CD4-positive, CD25-positive, alpha-beta regulatory T cell (primary cell): ENCODE measurements at regions not wholly inside any gene's neighbourhood (a gene's known extent, or its start where the extent isn't known, plus 50 kb on each side); places are given as distances from the start of the nearest gene placed in this dataset.
"Not testable (repeated sequence)": the region's sequence is repeated elsewhere in the genome, so short reads cannot be mapped to it uniquely, and the experiment has no call there.

ENCODE experiments used
- ATAC-seq, 2 donors: fragments of 150-1000 bp; cut with Tn5 transposase; one replicate each; pipeline ENCODE4 v1.10.0; 2021; ENCODE audit warnings: low read depth in 2 of 2, moderate number of reproducible peaks in 2 of 2, moderate library complexity in 1 of 2
- DNase-seq, 3 donors: peaks; one replicate each; pipeline versions ENCODE4 v3.0.0 to v3.0.0-alpha.2; 2012 to 2022; ENCODE audit warnings: mixed read lengths in 1 of 3
- H3K27ac ChIP-seq: one replicate; pipeline ENCODE4 v1.7.0; 2013; ENCODE audit warnings: mild to moderate bottlenecking, low read length; ENCODE audit not compliant: insufficient read depth, poor library complexity, severe bottlenecking
- H3K27me3 ChIP-seq: one replicate; pipeline ENCODE4 v1.7.0; 2013; ENCODE audit warnings: low read length; ENCODE audit not compliant: control insufficient read depth, insufficient read depth
- H3K36me3 ChIP-seq: one replicate; pipeline ENCODE4 v1.7.0; 2013; ENCODE audit warnings: mild to moderate bottlenecking, low read length, moderate library complexity; ENCODE audit not compliant: control insufficient read depth, insufficient read depth
- H3K4me1 ChIP-seq: 2 replicates; pipeline ENCODE4 v1.7.0; 2013; ENCODE audit warnings: mild to moderate bottlenecking, low read length; ENCODE audit not compliant: insufficient read depth, control insufficient read depth, poor library complexity, severe bottlenecking
- H3K4me3 ChIP-seq: one replicate; pipeline ENCODE4 v1.7.0; 2013; ENCODE audit warnings: low read depth, mild to moderate bottlenecking, low read length, moderate library complexity
- H3K9me3 ChIP-seq, 2 experiments: 1 replicate in 1 of 2; 2 replicates in 1 of 2; pipeline ENCODE4 v1.7.0; 2013; ENCODE audit warnings: low read length in 2 of 2, mild to moderate bottlenecking in 1 of 2, moderate library complexity in 1 of 2; ENCODE audit not compliant: control insufficient read depth in 2 of 2
- H3K27ac Mint-ChIP-seq, 3 donors: one replicate each; pipeline ENCODE4 v1.8.0; 2020 to 2022; ENCODE audit warnings: mild to moderate bottlenecking in 3 of 3, mixed read lengths in 3 of 3, moderate library complexity in 2 of 3
- H3K27me3 Mint-ChIP-seq: one replicate; pipeline ENCODE4 v1.8.0; 2022; ENCODE audit warnings: mild to moderate bottlenecking, mixed read lengths
- H3K36me3 Mint-ChIP-seq: one replicate; pipeline ENCODE4 v1.8.0; 2020; ENCODE audit warnings: mixed read lengths
- H3K4me1 Mint-ChIP-seq, 4 donors: one replicate each; pipeline ENCODE4 v1.8.0; 2020 to 2022; ENCODE audit warnings: mixed read lengths in 4 of 4, mild to moderate bottlenecking in 1 of 4
- H3K4me3 Mint-ChIP-seq, 4 donors: one replicate each; pipeline ENCODE4 v1.8.0; 2020 to 2022; ENCODE audit warnings: mild to moderate bottlenecking in 4 of 4, mixed read lengths in 4 of 4, moderate library complexity in 3 of 4
- H3K9me3 Mint-ChIP-seq, 7 donors: one replicate each; pipeline ENCODE4 v1.8.0; 2020 to 2022; ENCODE audit warnings: mixed read lengths in 7 of 7, mild to moderate bottlenecking in 3 of 7, moderate library complexity in 2 of 7

DNA sequence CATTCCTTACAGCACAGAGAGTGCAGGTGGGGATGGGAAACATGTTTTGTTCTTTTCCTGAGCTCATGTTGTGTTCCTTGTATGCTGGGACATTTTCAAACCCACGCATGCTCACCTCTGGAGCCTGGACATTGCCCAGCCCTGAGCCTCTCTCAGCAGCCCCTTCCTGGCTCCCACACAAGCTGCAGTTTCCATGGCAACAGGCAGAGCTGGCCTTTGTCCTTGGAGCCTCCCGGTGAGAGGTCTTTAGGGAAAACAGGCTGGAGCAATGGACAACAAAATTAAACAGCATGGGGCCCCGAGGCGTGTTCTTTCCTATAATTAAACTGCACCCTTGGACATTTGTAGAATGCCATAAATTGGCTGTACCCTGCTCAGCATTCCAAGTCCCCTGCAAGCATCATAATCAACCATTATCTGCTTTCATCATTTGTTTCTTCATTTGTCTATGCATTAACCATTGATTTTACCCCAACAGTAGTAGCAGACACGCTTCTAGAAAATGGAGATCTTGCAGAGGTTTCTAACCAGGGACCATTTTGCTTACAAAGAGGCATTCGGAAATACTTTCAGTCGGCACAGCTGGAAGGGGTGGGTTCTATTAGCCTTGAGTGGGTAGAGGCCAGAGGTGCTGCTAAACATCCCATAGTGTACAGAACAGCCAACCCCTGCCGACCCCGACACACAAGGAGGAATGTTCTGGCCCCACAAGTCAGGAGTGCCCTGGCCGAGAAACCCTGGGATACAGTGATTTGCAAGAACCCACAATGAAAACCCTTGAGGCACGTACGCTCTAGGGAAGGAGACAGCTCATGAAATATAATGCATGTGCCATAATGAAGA is 133.4 kb upstream of the PEG3 start:
- H3K36me3 Mint-ChIP-seq, result no peaks in the 10 kb centered on the region
- Histone ChIP-seq H3K9me3 (peaks cover 4 to 40% of the 10 kb centered on the region in 2 experiments), H3K4me3 (no peak overlapping the region), H3K27ac (no peak overlapping the region), H3K36me3 (no peaks in the 10 kb centered on the region), H3K4me1 (no peaks in the 10 kb centered on the region), H3K27me3 (no peaks in the 10 kb centered on the region)
- peaks cover 4 to 39% (median 17%) of the 10 kb centered on the region in 7 donors for H3K9me3 Mint-ChIP-seq
- DNase-seq, result no peak
- H3K27me3 Mint-ChIP-seq, result no peaks in the 10 kb centered on the region
- H3K4me1 Mint-ChIP-seq, result no peaks in the 10 kb centered on the region
- H3K4me3 Mint-ChIP-seq, result no peak overlapping the region
- no peak overlapping the region for H3K27ac Mint-ChIP-seq
- no peak for ATAC-seq

GRCh38 chr19:56974556-56975207 is 134.2 kb upstream of the PEG3 start:
- no peak overlapping the region for H3K4me3 Mint-ChIP-seq
- no peak for ATAC-seq
- H3K36me3 Mint-ChIP-seq, result no peaks in the 10 kb centered on the region
- H3K9me3 ChIP-seq, result peaks cover 4 to 40% of the 10 kb centered on the region in 2 experiments
- no peaks in the 10 kb centered on the region for H3K4me1 Mint-ChIP-seq
- no peak for DNase-seq
- no peaks in the 10 kb centered on the region for H3K27me3 ChIP-seq
- H3K27ac ChIP-seq, result no peak overlapping the region
- no peaks in the 10 kb centered on the region for H3K4me1 ChIP-seq
- H3K27me3 Mint-ChIP-seq, result no peaks in the 10 kb centered on the region
- no peak overlapping the region for H3K27ac Mint-ChIP-seq
- H3K36me3 ChIP-seq, result no peaks in the 10 kb centered on the region
- H3K9me3 Mint-ChIP-seq, result peaks cover 4 to 38% (median 20%) of the 10 kb centered on the region in 7 donors
- no peak overlapping the region for H3K4me3 ChIP-seq

DNA sequence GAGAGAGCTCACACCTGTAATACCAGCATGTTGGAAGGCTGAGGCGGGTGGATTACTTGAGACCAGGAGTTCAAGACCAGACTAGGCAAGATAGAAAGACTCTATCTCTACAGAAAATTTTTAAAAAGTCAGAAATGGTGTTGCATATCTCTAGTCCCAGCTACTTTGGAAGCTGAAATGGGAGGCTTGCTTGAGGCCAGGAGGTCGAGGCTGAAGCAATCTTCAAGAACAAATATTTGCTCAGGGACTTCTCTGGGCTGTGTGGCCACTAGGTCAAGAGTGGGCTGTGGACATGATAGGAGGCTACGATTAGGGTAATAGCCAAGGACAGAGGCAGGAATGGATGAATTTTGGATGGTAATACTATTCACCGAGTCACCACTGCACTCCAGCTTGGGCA is 135.8 kb upstream of the PEG3 start:
- peaks cover 5 to 43% (median 23%) of the 10 kb centered on the region in 7 donors for H3K9me3 Mint-ChIP-seq
- H3K9me3 ChIP-seq, result peaks cover 4 to 51% of the 10 kb centered on the region in 2 experiments

DNA sequence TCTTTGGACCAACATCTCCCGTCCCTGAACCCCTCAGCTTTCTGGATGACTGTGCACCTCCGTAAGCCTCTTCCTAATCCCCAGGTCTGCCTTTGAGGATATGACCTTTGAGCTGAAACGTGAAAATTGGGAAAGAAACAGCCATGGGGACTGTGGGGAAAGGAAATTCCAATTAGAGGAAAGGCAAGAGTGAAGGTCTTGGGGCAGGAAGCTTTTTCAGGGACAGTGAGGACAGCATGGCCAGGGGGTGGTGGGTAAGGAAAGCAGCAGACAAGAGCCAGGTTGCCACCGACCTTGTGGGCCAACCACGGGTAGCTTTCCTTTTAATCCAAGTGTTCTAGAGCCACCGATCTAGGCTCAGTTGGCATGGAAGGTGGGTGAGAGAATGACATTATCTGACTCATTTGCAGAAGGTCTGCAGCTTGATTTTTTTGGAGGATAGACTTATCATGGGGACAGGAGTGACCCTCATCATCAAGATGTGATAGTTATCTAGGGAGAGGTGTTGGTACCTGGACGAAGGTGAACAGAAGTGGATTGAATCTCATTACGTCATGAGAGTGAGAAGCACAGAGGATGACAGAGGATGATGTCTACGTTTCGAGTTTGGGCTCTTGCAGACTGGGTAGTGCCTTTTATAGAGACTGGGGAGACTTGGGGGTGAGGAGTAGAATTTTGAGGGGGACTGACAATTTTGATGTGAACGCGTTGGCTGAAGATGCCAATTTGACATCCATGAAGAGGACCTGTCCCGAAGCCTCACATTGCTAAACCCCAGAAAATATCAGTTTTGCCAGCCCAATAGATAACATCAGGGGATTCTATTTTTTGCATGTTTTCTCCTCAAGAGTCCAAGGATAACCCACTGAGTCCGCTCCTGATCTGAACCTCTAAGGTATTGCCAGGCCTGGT is 136.7 kb upstream of the PEG3 start:
- no peaks in the 10 kb centered on the region for H3K4me1 Mint-ChIP-seq
- no peak for DNase-seq
- H3K4me3 ChIP-seq, result no peak overlapping the region
- H3K36me3 ChIP-seq, result no peaks in the 10 kb centered on the region
- peaks cover 9 to 49% of the 10 kb centered on the region in 2 experiments for H3K9me3 ChIP-seq
- ATAC-seq, result no peak
- no peak overlapping the region for H3K27ac ChIP-seq
- no peaks in the 10 kb centered on the region for H3K27me3 ChIP-seq
- H3K4me3 Mint-ChIP-seq, result no peak overlapping the region
- H3K36me3 Mint-ChIP-seq, result no peaks in the 10 kb centered on the region
- H3K9me3 Mint-ChIP-seq, result peaks cover 4 to 50% (median 27%) of the 10 kb centered on the region in 7 donors
- H3K27ac Mint-ChIP-seq, result no peak overlapping the region
- H3K27me3 Mint-ChIP-seq, result no peaks in the 10 kb centered on the region
- no peaks in the 10 kb centered on the region for H3K4me1 ChIP-seq

More for the DNA sequence above, 135.8 kb upstream of the PEG3 start:
- Mint-ChIP-seq H3K27ac (no peak overlapping the region), H3K4me3 (no peak overlapping the region), H3K27me3 (no peaks in the 10 kb centered on the region), H3K36me3 (no peaks in the 10 kb centered on the region), H3K4me1 (no peaks in the 10 kb centered on the region)
- ATAC-seq (no peak), DNase-seq (no peak)
- Histone ChIP-seq H3K36me3 (no peaks in the 10 kb centered on the region), H3K27me3 (no peaks in the 10 kb centered on the region), H3K27ac (no peak overlapping the region), H3K4me1 (no peaks in the 10 kb centered on the region), H3K4me3 (no peak overlapping the region)

DNA sequence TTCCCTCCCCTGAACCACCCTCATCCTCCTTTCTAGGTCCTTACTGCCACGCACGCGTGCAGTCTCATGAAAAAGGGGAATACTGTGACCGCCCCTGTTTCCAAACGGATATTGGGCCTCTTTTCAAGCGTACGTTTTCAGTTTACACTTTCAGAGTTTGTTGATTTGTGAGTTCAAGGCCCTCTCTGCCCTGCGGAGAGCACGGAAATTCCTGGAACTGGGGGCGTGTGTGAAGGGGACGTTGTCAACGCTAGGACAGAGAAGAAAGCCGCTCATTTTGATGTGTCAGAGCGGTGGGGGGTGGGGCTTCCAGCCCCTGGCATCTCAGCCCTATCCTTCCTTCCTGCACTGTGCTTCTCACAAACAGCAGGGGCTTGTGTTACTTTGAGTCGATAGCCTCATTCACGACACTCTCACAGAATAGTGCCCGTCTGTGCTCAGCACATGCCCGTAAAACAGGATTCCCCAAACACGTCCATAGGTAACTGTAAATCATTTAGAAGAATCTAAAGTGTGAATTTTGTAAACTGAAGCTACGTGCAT is 137.6 kb upstream of the PEG3 start:
- H3K27me3 Mint-ChIP-seq, result no peaks in the 10 kb centered on the region
- no peaks in the 10 kb centered on the region for H3K27me3 ChIP-seq
- no peaks in the 10 kb centered on the region for H3K36me3 Mint-ChIP-seq
- no peak overlapping the region for H3K4me3 ChIP-seq
- no peaks in the 10 kb centered on the region for H3K4me1 ChIP-seq
- no peak overlapping the region for H3K27ac ChIP-seq
- no peaks in the 10 kb centered on the region for H3K36me3 ChIP-seq
- no peak for ATAC-seq
- H3K9me3 Mint-ChIP-seq, result peaks cover 6 to 55% (median 29%) of the 10 kb centered on the region in 7 donors
- H3K9me3 ChIP-seq, result peaks cover 9 to 42% of the 10 kb centered on the region in 2 experiments
- no peak overlapping the region for H3K27ac Mint-ChIP-seq
- H3K4me3 Mint-ChIP-seq, result no peak overlapping the region
- H3K4me1 Mint-ChIP-seq, result no peaks in the 10 kb centered on the region
- DNase-seq, result no peak

- not testable (repeated sequence) for H3K36me3 Mint-ChIP-seq, H3K27ac Mint-ChIP-seq, H3K4me1 ChIP-seq, H3K4me3 Mint-ChIP-seq, DNase-seq, H3K27me3 Mint-ChIP-seq, H3K4me1 Mint-ChIP-seq, H3K27me3 ChIP-seq, ATAC-seq, H3K27ac ChIP-seq, H3K36me3 ChIP-seq, H3K4me3 ChIP-seq
- H3K9me3 Mint-ChIP-seq, result peaks cover 0 to 58% (median 24%) of the 10 kb centered on the region in 7 donors
- peaks cover 10 to 49% of the 10 kb centered on the region in 2 experiments for H3K9me3 ChIP-seq
Observed at GRCh38 chr19:56980326-56980725, 139.5 kb upstream of the USP29 start.

DNA sequence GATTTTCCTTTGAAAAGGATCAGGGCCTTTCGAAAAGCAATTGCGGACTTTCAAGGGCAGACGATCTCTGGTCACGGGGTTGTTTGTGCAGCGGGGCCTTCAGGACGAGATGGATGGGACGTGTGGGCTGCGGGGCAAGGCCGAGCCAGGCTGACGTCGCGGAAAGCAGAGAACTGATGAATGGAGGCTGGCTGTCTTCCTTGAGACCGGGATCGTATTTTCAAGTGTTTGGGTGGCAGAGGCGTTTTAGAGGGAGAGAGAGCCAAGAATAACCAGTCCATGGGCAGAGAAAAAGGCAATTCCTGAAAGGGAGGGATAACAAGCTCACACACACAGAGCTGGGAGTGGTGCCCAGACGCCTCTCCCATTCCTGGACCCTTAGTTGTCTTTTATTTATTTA is 138.9 kb upstream of the USP29 start:
- Mint-ChIP-seq H3K27me3 (no peaks in the 10 kb centered on the region), H3K27ac (no peak overlapping the region), H3K36me3 (peaks cover 1% of the 10 kb centered on the region), H3K9me3 (peaks cover 0 to 58% (median 25%) of the 10 kb centered on the region in 7 donors), H3K4me3 (no peak overlapping the region), H3K4me1 (no peaks in the 10 kb centered on the region)
- H3K9me3 ChIP-seq, result peaks cover 10 to 51% of the 10 kb centered on the region in 2 experiments
- DNase-seq, result no peak
- no peak for ATAC-seq
- no peaks in the 10 kb centered on the region for H3K27me3 ChIP-seq
- no peaks in the 10 kb centered on the region for H3K36me3 ChIP-seq
- H3K4me3 ChIP-seq, result no peak overlapping the region
- no peak overlapping the region for H3K27ac ChIP-seq
- H3K4me1 ChIP-seq, result no peaks in the 10 kb centered on the region
